Loucy (cell line): ENCODE measurements at regions not wholly inside any gene's neighbourhood (a gene's known extent, or its start where the extent isn't known, plus 50 kb on each side); places are given as distances from the start of the nearest gene placed in this dataset.

Experiments
- H2AFZ ChIP-seq: fragments of 200-600 bp; sonication (generic); 2 replicates; pipeline ENCODE4 v1.6.0; 2016; ENCODE audit warnings: antibody characterized with exemption, mild to moderate bottlenecking, low read length, moderate library complexity
- H3F3A ChIP-seq: fragments of 200-600 bp; 2 replicates; pipeline ENCODE4 v1.6.0; 2016; ENCODE audit warnings: antibody characterized with exemption, low read depth, mild to moderate bottlenecking
- H3K27me3 ChIP-seq: fragments of 200-600 bp; sonication (generic); 2 replicates; pipeline ENCODE4 v1.6.1; 2014; ENCODE audit warnings: low read length, mild to moderate bottlenecking; ENCODE audit not compliant: insufficient read depth, poor library complexity, severe bottlenecking
- H3K36me3 ChIP-seq: fragments of 200-600 bp; sonication (generic); 2 replicates; pipeline ENCODE4 v1.6.1; 2016; ENCODE audit warnings: low read length; ENCODE audit not compliant: insufficient read depth
- H3K4me1 ChIP-seq: fragments of 200-600 bp; sonication (generic); 2 replicates; pipeline ENCODE4 v1.5.1; 2014; ENCODE audit warnings: low read length, mild to moderate bottlenecking; ENCODE audit not compliant: insufficient read depth, poor library complexity, severe bottlenecking
- H3K4me2 ChIP-seq: fragments of 200-600 bp; sonication (generic); 2 replicates; pipeline ENCODE4 v1.6.0; 2014; ENCODE audit warnings: antibody characterized with exemption, low read length, low read depth, mild to moderate bottlenecking; ENCODE audit not compliant: poor library complexity, severe bottlenecking
- H3K4me3 ChIP-seq: fragments of 200-600 bp; sonication (generic); 2 replicates; pipeline ENCODE4 v1.5.1; 2014; ENCODE audit warnings: low read length, mild to moderate bottlenecking, mixed read lengths; ENCODE audit not compliant: poor library complexity, severe bottlenecking
- H3K79me2 ChIP-seq: fragments of 200-600 bp; sonication (generic); 2 replicates; pipeline ENCODE4 v1.6.1; 2014; ENCODE audit warnings: low read length; ENCODE audit not compliant: insufficient read depth
- H3K9ac ChIP-seq: fragments of 200-600 bp; sonication (generic); 2 replicates; pipeline ENCODE4 v1.6.0; 2014; ENCODE audit warnings: mild to moderate bottlenecking, low read depth, low read length, moderate library complexity; ENCODE audit not compliant: poor library complexity, severe bottlenecking
- H3K9me2 ChIP-seq: fragments of 200-600 bp; sonication (generic); replicated peaks from 2 replicates; pipeline ENCODE4 v1.6.1; 2016; ENCODE audit warnings: low read depth, low read length, mixed read lengths
- H3K9me3 ChIP-seq: fragments of 200-600 bp; sonication (generic); 2 replicates; pipeline ENCODE4 v1.6.1; 2014; ENCODE audit warnings: mild to moderate bottlenecking, antibody characterized with exemption, low read length, low read depth; ENCODE audit not compliant: insufficient read depth
- H4K20me1 ChIP-seq: fragments of 200-600 bp; sonication (generic); 2 replicates; pipeline ENCODE4 v1.6.0; 2014; ENCODE audit warnings: antibody characterized with exemption, low read length, mild to moderate bottlenecking; ENCODE audit not compliant: insufficient read depth, poor library complexity, severe bottlenecking
- EZH2phosphoT487 ChIP-seq: fragments of 200-600 bp; IDR thresholded peaks from 2 replicates; pipeline ENCODE4 v1.6.1; 2018; ENCODE audit warnings: antibody characterized with exemption, mild to moderate bottlenecking, moderate library complexity, borderline replicate concordance
- TF ChIP-seq, protein P1 (sequence below): fragments of 200-600 bp; sonication (generic); conservative IDR thresholded peaks from 2 replicates; pipeline ENCODE4 v1.5.1; 2014; ENCODE audit warnings: mild to moderate bottlenecking, antibody characterized with exemption, low read length

DNA sequence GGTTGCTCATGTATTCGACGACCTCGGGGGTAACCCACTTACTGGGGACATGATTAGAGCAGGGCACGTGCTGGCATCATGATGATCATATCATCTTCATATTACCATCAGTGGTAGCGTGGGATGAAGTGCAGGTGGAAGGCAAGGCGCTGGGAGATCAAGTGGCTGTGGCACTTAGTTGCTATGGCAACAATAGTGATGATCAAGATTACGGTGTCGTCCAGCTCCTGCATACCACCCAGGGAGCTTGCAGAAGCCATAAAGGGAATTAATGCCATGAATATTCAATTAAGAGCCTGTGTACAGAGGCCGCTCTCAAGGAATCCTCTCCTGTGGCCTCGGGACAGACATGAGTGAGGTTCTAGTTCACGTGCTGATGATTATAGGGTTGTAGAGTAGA lies 237.2 kb upstream of the COPS8 start:
- Histone ChIP-seq H3K9me3 (no peaks in the 10 kb centered on the region; the same call in 1 of the 2 replicates), H3K9me2 (no peaks in the 10 kb centered on the region), H3K4me1 (no peaks in the 10 kb centered on the region), H3K4me3 (no peak overlapping the region), H3F3A (no peaks in the 10 kb centered on the region), H3K36me3 (no peaks in the 10 kb centered on the region), H3K27me3 (no peaks in the 10 kb centered on the region), H3K9ac (no peak overlapping the region), H3K4me2 (no peak overlapping the region), H3K79me2 (no peaks in the 10 kb centered on the region), H4K20me1 (no peaks in the 10 kb centered on the region), H2AFZ (no peak overlapping the region)
- TF ChIP-seq EZH2phosphoT487 = no peak
- TF ChIP-seq, protein P1, sequence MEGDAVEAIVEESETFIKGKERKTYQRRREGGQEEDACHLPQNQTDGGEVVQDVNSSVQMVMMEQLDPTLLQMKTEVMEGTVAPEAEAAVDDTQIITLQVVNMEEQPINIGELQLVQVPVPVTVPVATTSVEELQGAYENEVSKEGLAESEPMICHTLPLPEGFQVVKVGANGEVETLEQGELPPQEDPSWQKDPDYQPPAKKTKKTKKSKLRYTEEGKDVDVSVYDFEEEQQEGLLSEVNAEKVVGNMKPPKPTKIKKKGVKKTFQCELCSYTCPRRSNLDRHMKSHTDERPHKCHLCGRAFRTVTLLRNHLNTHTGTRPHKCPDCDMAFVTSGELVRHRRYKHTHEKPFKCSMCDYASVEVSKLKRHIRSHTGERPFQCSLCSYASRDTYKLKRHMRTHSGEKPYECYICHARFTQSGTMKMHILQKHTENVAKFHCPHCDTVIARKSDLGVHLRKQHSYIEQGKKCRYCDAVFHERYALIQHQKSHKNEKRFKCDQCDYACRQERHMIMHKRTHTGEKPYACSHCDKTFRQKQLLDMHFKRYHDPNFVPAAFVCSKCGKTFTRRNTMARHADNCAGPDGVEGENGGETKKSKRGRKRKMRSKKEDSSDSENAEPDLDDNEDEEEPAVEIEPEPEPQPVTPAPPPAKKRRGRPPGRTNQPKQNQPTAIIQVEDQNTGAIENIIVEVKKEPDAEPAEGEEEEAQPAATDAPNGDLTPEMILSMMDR = no peak

DNA sequence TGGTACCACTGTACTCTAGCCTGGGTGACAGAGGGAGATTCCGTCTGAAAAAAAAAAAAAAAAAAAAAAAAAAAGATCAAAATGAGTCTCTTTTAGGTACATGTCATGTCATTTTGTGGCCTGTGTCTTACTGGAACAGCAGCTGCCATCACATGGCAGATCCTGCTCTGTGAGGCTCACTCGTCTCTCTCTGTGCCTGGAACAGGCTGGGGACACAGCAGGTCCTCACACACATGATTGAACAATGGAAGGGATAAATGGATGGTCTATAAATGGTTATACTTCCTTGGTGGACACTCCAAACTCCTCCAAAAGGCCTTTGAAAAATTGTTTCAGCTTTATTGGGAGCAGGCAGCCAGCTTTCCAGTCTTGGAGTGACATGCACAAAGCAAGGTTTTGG lies 236.2 kb upstream of the COPS8 start:
- Histone ChIP-seq H3K27me3 (no peaks in the 10 kb centered on the region), H3K79me2 (no peaks in the 10 kb centered on the region), H3K4me1 (no peaks in the 10 kb centered on the region), H3K36me3 (no peaks in the 10 kb centered on the region), H3K4me3 (no peak overlapping the region), H3K9me3 (no peaks in the 10 kb centered on the region; the same call in 1 of the 2 replicates), H3F3A (no peaks in the 10 kb centered on the region), H4K20me1 (no peaks in the 10 kb centered on the region), H3K4me2 (no peak overlapping the region), H3K9ac (no peak overlapping the region), H2AFZ (no peak overlapping the region), H3K9me2 (no peaks in the 10 kb centered on the region)
- TF ChIP-seq, protein P1 = no peak
- no peak for TF ChIP-seq EZH2phosphoT487

DNA sequence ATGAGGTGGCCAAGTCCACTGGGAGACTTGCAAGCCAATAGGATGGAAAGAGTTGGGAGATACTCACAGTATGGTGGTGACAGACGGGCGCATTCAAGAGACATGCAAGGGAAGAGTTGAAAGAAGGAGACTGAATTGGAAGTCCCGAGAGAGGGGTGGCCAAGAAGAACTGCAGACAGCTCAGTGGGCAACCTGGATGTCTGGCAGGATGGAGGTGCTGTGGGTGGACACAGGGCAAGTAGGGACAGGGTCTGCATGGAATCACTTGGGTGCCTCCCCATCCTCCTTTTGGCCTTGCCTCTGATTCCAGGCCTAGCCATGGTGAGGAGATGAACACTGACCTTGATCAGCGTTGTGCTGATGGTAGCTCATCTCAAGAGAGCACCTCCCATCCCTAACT lies 235.7 kb upstream of the COPS8 start:
- no peak overlapping the region for H3K9ac ChIP-seq
- H3K9me3 ChIP-seq = no peaks in the 10 kb centered on the region
- no peaks in the 10 kb centered on the region for H3K36me3 ChIP-seq
- no peaks in the 10 kb centered on the region for H3K4me1 ChIP-seq
- TF ChIP-seq, protein P1 = no peak
- TF ChIP-seq EZH2phosphoT487 = no peak
- no peak overlapping the region for H3K4me2 ChIP-seq
- H3K9me2 ChIP-seq = no peaks in the 10 kb centered on the region
- no peaks in the 10 kb centered on the region for H3F3A ChIP-seq
- H3K4me3 ChIP-seq = no peak overlapping the region
- H4K20me1 ChIP-seq = no peaks in the 10 kb centered on the region
- no peak overlapping the region for H2AFZ ChIP-seq
- H3K79me2 ChIP-seq = no peaks in the 10 kb centered on the region
- H3K27me3 ChIP-seq = no peaks in the 10 kb centered on the region
